ENCODE measurements at regions not wholly inside any gene's neighbourhood (a gene's known extent, or its start where the extent isn't known, plus 50 kb on each side); places are given as distances from the start of the nearest gene placed in this dataset.

DNA sequence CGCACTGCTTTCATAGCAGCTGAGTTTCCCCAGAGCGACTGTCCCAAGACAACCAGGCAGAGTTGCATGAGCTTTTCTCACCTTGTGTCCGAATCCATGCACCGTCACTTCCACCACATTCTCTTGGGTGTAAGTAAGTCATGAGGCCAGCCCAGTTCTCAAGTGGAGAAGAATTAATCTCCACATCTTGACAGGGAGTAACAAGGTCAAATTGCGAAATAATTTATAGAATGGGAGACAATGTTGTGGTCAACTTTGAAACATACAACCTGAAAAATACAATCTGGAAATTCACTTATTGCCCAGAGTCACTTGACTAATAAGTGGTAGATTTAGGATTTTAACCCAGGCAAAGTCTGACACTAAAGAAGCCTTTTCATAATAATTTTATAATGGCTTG lies 123.7 kb downstream of the UFM1 start:
- Histone ChIP-seq H3K27me3 (no peaks in the 10 kb centered on the region), H3K4me3 (no peak overlapping the region), H3K27ac (no peak overlapping the region), H3K4me1 (ENCODE audit: insufficient read depth) (no peaks in the 10 kb centered on the region), H3K36me3 (no peaks in the 10 kb centered on the region), H3K9me3 (no peaks in the 10 kb centered on the region)
- intact Hi-C loops (cut with DNase I): no loop called here
- TF ChIP-seq POLR2A (IDR thresholded peaks at IDR 0.05): no peak
- TF ChIP-seq EP300 (IDR thresholded peaks at IDR 0.05): no peak
- TF ChIP-seq, protein P1, sequence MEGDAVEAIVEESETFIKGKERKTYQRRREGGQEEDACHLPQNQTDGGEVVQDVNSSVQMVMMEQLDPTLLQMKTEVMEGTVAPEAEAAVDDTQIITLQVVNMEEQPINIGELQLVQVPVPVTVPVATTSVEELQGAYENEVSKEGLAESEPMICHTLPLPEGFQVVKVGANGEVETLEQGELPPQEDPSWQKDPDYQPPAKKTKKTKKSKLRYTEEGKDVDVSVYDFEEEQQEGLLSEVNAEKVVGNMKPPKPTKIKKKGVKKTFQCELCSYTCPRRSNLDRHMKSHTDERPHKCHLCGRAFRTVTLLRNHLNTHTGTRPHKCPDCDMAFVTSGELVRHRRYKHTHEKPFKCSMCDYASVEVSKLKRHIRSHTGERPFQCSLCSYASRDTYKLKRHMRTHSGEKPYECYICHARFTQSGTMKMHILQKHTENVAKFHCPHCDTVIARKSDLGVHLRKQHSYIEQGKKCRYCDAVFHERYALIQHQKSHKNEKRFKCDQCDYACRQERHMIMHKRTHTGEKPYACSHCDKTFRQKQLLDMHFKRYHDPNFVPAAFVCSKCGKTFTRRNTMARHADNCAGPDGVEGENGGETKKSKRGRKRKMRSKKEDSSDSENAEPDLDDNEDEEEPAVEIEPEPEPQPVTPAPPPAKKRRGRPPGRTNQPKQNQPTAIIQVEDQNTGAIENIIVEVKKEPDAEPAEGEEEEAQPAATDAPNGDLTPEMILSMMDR (IDR thresholded peaks at IDR 0.05): no peak
- no peak for DNase-seq
- 93 to 98% (median 93%) methylated on average over 5 of the region's 5 CpGs for WGBS, 3 donors

DNA sequence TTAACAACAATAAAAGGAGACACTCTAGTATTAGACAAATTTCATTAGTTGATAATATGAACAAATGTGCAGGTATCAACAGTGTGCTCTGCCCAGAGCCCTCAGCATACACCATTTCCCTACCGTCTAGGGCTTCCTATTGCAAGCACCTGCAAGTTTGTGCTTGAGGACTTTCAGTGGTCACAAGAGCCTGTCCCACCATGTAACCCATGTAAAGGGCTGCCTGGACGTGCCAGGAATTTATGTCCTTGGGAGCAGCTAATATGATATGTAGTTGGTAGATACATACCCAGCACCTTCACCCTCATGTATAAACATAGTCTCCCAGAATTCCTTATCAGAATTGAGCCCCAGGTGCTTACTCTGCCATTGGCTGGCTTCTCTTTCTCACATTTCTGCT lies 128.0 kb downstream of the UFM1 start:
- Histone ChIP-seq H3K27ac (no peak overlapping the region), H3K4me1 (ENCODE audit: insufficient read depth) (no peaks in the 10 kb centered on the region), H3K27me3 (no peaks in the 10 kb centered on the region), H3K36me3 (no peaks in the 10 kb centered on the region), H3K4me3 (no peak overlapping the region), H3K9me3 (no peaks in the 10 kb centered on the region)
- TF ChIP-seq, protein P1 (IDR thresholded peaks at IDR 0.05): no peak
- no peak for TF ChIP-seq POLR2A (IDR thresholded peaks at IDR 0.05)
- no peak for TF ChIP-seq EP300 (IDR thresholded peaks at IDR 0.05)
- intact Hi-C loops (cut with DNase I): no loop called here
- no peak for DNase-seq
- WGBS, 3 donors: 82 to 88% (median 88%) methylated on average over 2 of the region's 2 CpGs

DNA sequence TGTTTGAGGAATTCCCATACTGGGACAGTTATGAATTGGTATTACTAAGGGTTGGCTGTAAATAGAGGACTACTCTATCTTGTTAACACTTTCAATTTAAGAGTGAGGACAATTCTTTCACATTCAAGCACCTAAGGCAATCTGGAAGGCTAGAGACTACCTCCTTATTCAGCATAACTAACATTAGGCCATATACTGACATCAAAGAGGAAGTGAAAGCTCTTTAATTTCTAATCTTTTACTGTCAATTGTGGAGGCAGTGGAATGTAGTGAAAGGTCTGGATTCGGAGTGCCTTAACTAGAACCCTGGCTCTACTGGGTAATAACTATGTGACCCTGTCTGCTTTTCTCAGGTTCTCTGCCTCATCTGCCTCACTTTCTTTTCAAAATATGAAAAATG lies 134.0 kb downstream of the UFM1 start:
- H3K4me3 ChIP-seq: no peak overlapping the region
- no peaks in the 10 kb centered on the region for H3K27me3 ChIP-seq
- no peaks in the 10 kb centered on the region for H3K4me1 ChIP-seq (ENCODE audit: insufficient read depth)
- TF ChIP-seq, protein P1 (IDR thresholded peaks at IDR 0.05): no peak
- TF ChIP-seq EP300 (IDR thresholded peaks at IDR 0.05) (no peak), POLR2A (IDR thresholded peaks at IDR 0.05) (no peak)
- no peak for DNase-seq
- H3K9me3 ChIP-seq: no peaks in the 10 kb centered on the region
- no peaks in the 10 kb centered on the region for H3K36me3 ChIP-seq
- no peak overlapping the region for H3K27ac ChIP-seq
- WGBS, 3 donors: 76 to 85% (median 78%) methylated on average over 1 of the region's 1 CpG
- intact Hi-C loops (cut with DNase I): no loop called here

DNA sequence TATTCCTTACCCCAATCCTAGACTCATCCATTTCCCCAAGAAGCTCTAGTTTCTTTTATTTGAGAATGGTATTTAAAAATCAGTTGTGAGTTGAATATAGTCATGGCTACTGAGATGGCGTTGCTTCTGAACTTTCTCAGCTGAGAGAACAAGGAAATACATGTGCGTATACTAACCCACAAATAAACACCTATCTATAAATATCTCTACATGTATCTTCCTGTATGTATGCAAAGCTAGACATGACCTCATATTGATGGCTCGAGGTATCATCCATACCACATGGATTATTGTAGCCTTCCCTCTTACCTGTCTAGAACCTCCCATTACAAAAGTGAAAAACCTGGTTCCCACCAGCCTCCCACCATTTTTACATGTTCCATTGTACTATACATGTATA lies 141.0 kb downstream of the UFM1 start:
- Histone ChIP-seq H3K36me3 (no peaks in the 10 kb centered on the region), H3K27ac (no peak overlapping the region), H3K9me3 (no peaks in the 10 kb centered on the region), H3K4me1 (ENCODE audit: insufficient read depth) (peaks cover 2% of the 10 kb centered on the region), H3K27me3 (no peaks in the 10 kb centered on the region), H3K4me3 (no peak overlapping the region)
- no peak for DNase-seq
- intact Hi-C loops (cut with DNase I): no loop called here
- TF ChIP-seq, protein P1 (IDR thresholded peaks at IDR 0.05): no peak
- WGBS, 3 donors: 63 to 65% (median 63%) methylated on average over 3 of the region's 3 CpGs

DNA sequence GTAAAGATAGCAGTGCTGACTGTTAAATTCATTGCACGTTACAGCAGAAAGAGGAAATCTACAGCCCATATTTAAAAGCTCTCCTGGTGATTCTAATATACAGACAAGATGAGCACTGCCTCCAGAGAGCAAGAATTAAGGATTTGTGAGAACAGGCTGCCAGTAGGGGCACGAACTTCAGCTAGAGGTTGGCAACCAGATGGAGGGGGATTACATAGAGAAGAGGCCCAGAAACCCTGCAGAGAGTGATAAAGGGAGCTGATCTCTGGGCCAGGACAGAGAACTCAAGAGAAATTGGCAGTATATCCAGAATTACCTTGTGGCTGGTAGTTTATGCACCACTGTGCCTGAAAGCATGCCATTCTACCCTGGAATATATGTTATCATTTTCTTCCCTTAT lies 144.8 kb downstream of the UFM1 start:
- TF ChIP-seq, protein P1 (IDR thresholded peaks at IDR 0.05): no peak
- TF ChIP-seq EP300 (IDR thresholded peaks at IDR 0.05) (no peak), POLR2A (IDR thresholded peaks at IDR 0.05) (no peak)
- no peaks in the 10 kb centered on the region for H3K27me3 ChIP-seq
- no peaks in the 10 kb centered on the region for H3K36me3 ChIP-seq
- intact Hi-C loops (cut with DNase I): no loop called here
- no peak overlapping the region for H3K4me3 ChIP-seq
- no peak for DNase-seq
- no peaks in the 10 kb centered on the region for H3K9me3 ChIP-seq
- no peak overlapping the region for H3K27ac ChIP-seq
- whole genome bisulfite sequencing, 3 donors: 78 to 84% (median 81%) methylated on average over 2 of the region's 2 CpGs
- H3K4me1 ChIP-seq (ENCODE audit: insufficient read depth): peaks cover 2% of the 10 kb centered on the region
